ENCODE measurements at regions not wholly inside any gene's neighbourhood (a gene's known extent, or its start where the extent isn't known, plus 50 kb on each side); places are given as distances from the start of the nearest gene placed in this dataset.
"Not testable (repeated sequence)": the region's sequence is repeated elsewhere in the genome, so short reads cannot be mapped to it uniquely, and the experiment has no call there.

GRCh38 chr9:11701706-11702105, 991.5 kb upstream of the TYRP1 start:
- TF ChIP-seq ZFX (IDR thresholded peaks at IDR 0.05; ENCODE audit: borderline replicate concordance) (no peak), CTCF (IDR thresholded peaks at IDR 0.05) (no peak)
- H3K27ac ChIP-seq = no peak overlapping the region

- H3K27ac ChIP-seq = no peak overlapping the region
- TF ChIP-seq CTCF (IDR thresholded peaks at IDR 0.05) (no peak), ZFX (IDR thresholded peaks at IDR 0.05; ENCODE audit: borderline replicate concordance) (no peak)
These were observed 990.6 kb upstream of the TYRP1 start for GRCh38 chr9:11702548-11702947.

GRCh38 chr9:11704198-11704597, 989.0 kb upstream of the TYRP1 start:
- H3K27ac ChIP-seq = not testable (repeated sequence)

GRCh38 chr9:11708899-11709298, 984.3 kb upstream of the TYRP1 start:
- no peak overlapping the region for H3K27ac ChIP-seq
- no peak for TF ChIP-seq ZFX (IDR thresholded peaks at IDR 0.05; ENCODE audit: borderline replicate concordance)
- TF ChIP-seq CTCF (IDR thresholded peaks at IDR 0.05) = no peak

- H3K27ac ChIP-seq = no peak overlapping the region
- TF ChIP-seq CTCF (IDR thresholded peaks at IDR 0.05) = no peak
- no peak for TF ChIP-seq ZFX (IDR thresholded peaks at IDR 0.05; ENCODE audit: borderline replicate concordance)
These were observed 983.6 kb upstream of the TYRP1 start for GRCh38 chr9:11709567-11709966.

GRCh38 chr9:11713077-11713476, 980.1 kb upstream of the TYRP1 start:
- H3K27ac ChIP-seq = no peak overlapping the region
- TF ChIP-seq CTCF (IDR thresholded peaks at IDR 0.05) (no peak), ZFX (IDR thresholded peaks at IDR 0.05; ENCODE audit: borderline replicate concordance) (no peak)

- no peak overlapping the region for H3K27ac ChIP-seq
- no peak for TF ChIP-seq CTCF (IDR thresholded peaks at IDR 0.05)
- no peak for TF ChIP-seq ZFX (IDR thresholded peaks at IDR 0.05; ENCODE audit: borderline replicate concordance)
These were observed 970.2 kb upstream of the TYRP1 start for GRCh38 chr9:11722957-11723356.

GRCh38 chr9:11726659-11727058, 966.5 kb upstream of the TYRP1 start:
- no peak overlapping the region for H3K27ac ChIP-seq
- TF ChIP-seq ZFX (IDR thresholded peaks at IDR 0.05; ENCODE audit: borderline replicate concordance) (no peak), CTCF (IDR thresholded peaks at IDR 0.05) (no peak)

Measured in 22Rv1 (cell line).